Skeletal muscle cell (primary cell): ENCODE measurements at regions not wholly inside any gene's neighbourhood (a gene's known extent, or its start where the extent isn't known, plus 50 kb on each side); places are given as distances from the start of the nearest gene placed in this dataset.

Experiments used
- DNase-seq: peaks from one replicate; pipeline ENCODE4 v3.0.0-alpha.2; 2010; ENCODE audit warnings: low read depth
- H3K4me3 ChIP-seq: 2 replicates; pipeline ENCODE4 v1.5.1; 2011; ENCODE audit warnings: low read depth, mild to moderate bottlenecking, control low read depth, low read length, moderate library complexity

- no peak overlapping the region for H3K4me3 ChIP-seq
- DNase-seq, result peak; percentile 84
Measured at GRCh38 chr13:109389892-109390345, 396.5 kb downstream of the IRS2 start.

- no peak overlapping the region for H3K4me3 ChIP-seq
- DNase-seq, result no peak
Measured at GRCh38 chr13:109389456-109389855, 396.9 kb downstream of the IRS2 start.

GRCh38 chr13:109387471-109387870 is 398.9 kb downstream of the IRS2 start:
- H3K4me3 ChIP-seq, result no peak overlapping the region
- no peak for DNase-seq

- no peak overlapping the region for H3K4me3 ChIP-seq
- peak; percentile 69 for DNase-seq
Measured at GRCh38 chr13:109385242-109385560, 401.2 kb downstream of the IRS2 start.

GRCh38 chr13:109384491-109385241 is 401.7 kb downstream of the IRS2 start:
- H3K4me3 ChIP-seq, result no peak overlapping the region
- peak; percentile 88 for DNase-seq

GRCh38 chr13:109383683-109384082 is 402.7 kb downstream of the IRS2 start:
- no peak for DNase-seq

GRCh38 chr13:109381546-109382180 is 404.7 kb downstream of the IRS2 start:
- peak; percentile 65 for DNase-seq

More at GRCh38 chr13:109383683-109384082, 402.7 kb downstream of the IRS2 start:
- no peak overlapping the region for H3K4me3 ChIP-seq

GRCh38 chr13:109380457-109380856 is 405.9 kb downstream of the IRS2 start:
- no peak overlapping the region for H3K4me3 ChIP-seq
- no peak for DNase-seq

More at GRCh38 chr13:109381546-109382180, 404.7 kb downstream of the IRS2 start:
- no peak overlapping the region for H3K4me3 ChIP-seq

- DNase-seq, result no peak
- no peak overlapping the region for H3K4me3 ChIP-seq
Measured at GRCh38 chr13:109379930-109380329, 406.5 kb downstream of the IRS2 start.

GRCh38 chr13:109376936-109377335 is 409.4 kb downstream of the IRS2 start:
- no peak for DNase-seq
- no peak overlapping the region for H3K4me3 ChIP-seq

GRCh38 chr13:109374609-109375200 is 411.7 kb downstream of the IRS2 start:
- no peak overlapping the region for H3K4me3 ChIP-seq
- DNase-seq, result no peak

GRCh38 chr13:109372666-109373065 is 413.7 kb downstream of the IRS2 start:
- DNase-seq, result no peak
- no peak overlapping the region for H3K4me3 ChIP-seq

GRCh38 chr13:109371066-109371465 is 415.3 kb downstream of the IRS2 start:
- DNase-seq, result no peak
- H3K4me3 ChIP-seq, result no peak overlapping the region

- no peak overlapping the region for H3K4me3 ChIP-seq
- DNase-seq, result no peak
Measured at GRCh38 chr13:109370496-109370895, 415.9 kb downstream of the IRS2 start.

- no peak overlapping the region for H3K4me3 ChIP-seq
- DNase-seq, result no peak
Measured at GRCh38 chr13:109369353-109370052, 416.9 kb downstream of the IRS2 start.

- no peak for DNase-seq
- H3K4me3 ChIP-seq, result no peak overlapping the region
Measured at GRCh38 chr13:109368230-109368629, 418.2 kb downstream of the IRS2 start.

- H3K4me3 ChIP-seq, result no peak overlapping the region
- DNase-seq, result no peak
Measured at GRCh38 chr13:109366525-109366924, 419.9 kb downstream of the IRS2 start.

GRCh38 chr13:109363431-109363830 is 423.0 kb downstream of the IRS2 start:
- no peak for DNase-seq

GRCh38 chr13:109362616-109363015 is 423.8 kb downstream of the IRS2 start:
- DNase-seq, result no peak
- H3K4me3 ChIP-seq, result no peak overlapping the region

More at GRCh38 chr13:109363431-109363830, 423.0 kb downstream of the IRS2 start:
- H3K4me3 ChIP-seq, result no peak overlapping the region
